AG10803 (cell line): ENCODE measurements at regions not wholly inside any gene's neighbourhood (a gene's known extent, or its start where the extent isn't known, plus 50 kb on each side); places are given as distances from the start of the nearest gene placed in this dataset.
"Not testable (repeated sequence)": the region's sequence is repeated elsewhere in the genome, so short reads cannot be mapped to it uniquely, and the experiment has no call there.

Experiments used
- DNase-seq: peaks from one replicate; pipeline ENCODE4 v3.0.0; 2010; ENCODE audit warnings: low read depth
- H3K4me3 ChIP-seq: 2 replicates; pipeline ENCODE4 v1.5.1; 2011; ENCODE audit warnings: mild to moderate bottlenecking, low read length, control low read depth
- CTCF ChIP-seq: conservative IDR thresholded peaks from 2 replicates; pipeline ENCODE4 v1.5.1; 2011; ENCODE audit warnings: mild to moderate bottlenecking, low read length, control low read depth, inconsistent platforms

- DNase-seq, result no peak
- H3K4me3 ChIP-seq, result no peak overlapping the region
- TF ChIP-seq CTCF, result no peak
These were observed 68.5 kb upstream of the NUDT6 start for GRCh38 chr4:122990891-122991290.

GRCh38 chr4:122992057-122992456 is 69.7 kb upstream of the NUDT6 start:
- DNase-seq, result peak; percentile 31
- no peak for TF ChIP-seq CTCF

GRCh38 chr4:122992641-122993040 is 70.2 kb upstream of the NUDT6 start:
- H3K4me3 ChIP-seq, result no peak overlapping the region
- TF ChIP-seq CTCF, result no peak
- no peak for DNase-seq

More at GRCh38 chr4:122992057-122992456, 69.7 kb upstream of the NUDT6 start:
- H3K4me3 ChIP-seq, result no peak overlapping the region

GRCh38 chr4:122996350-122996749 is 74.0 kb upstream of the NUDT6 start:
- H3K4me3 ChIP-seq, result no peak overlapping the region
- TF ChIP-seq CTCF, result no peak
- DNase-seq, result no peak

GRCh38 chr4:122997463-122998101 is 75.2 kb upstream of the NUDT6 start:
- no peak for DNase-seq
- no peak overlapping the region for H3K4me3 ChIP-seq
- TF ChIP-seq CTCF, result no peak

GRCh38 chr4:123004079-123004478 is 81.7 kb upstream of the NUDT6 start:
- DNase-seq, H3K4me3 ChIP-seq: not testable (repeated sequence)

- H3K4me3 ChIP-seq, DNase-seq: not testable (repeated sequence)
These were observed 82.7 kb upstream of the NUDT6 start for GRCh38 chr4:123005126-123005525.

GRCh38 chr4:123007679-123008078 is 85.3 kb upstream of the NUDT6 start:
- TF ChIP-seq CTCF, result no peak
- no peak for DNase-seq
- H3K4me3 ChIP-seq, result no peak overlapping the region

- not testable (repeated sequence) for DNase-seq, H3K4me3 ChIP-seq
These were observed 90.0 kb upstream of the NUDT6 start for GRCh38 chr4:123012416-123012815.
